OCI-M2 (cell line): ENCODE measurements at regions not wholly inside any gene's neighbourhood (a gene's known extent, or its start where the extent isn't known, plus 50 kb on each side); places are given as distances from the start of the nearest gene placed in this dataset.
"Not testable (repeated sequence)": the region's sequence is repeated elsewhere in the genome, so short reads cannot be mapped to it uniquely, and the experiment has no call there.

Experiments used
- DNase-seq: peaks from one replicate; lab custom pipeline; 2025; ENCODE audit not compliant: unreplicated experiment; lab: John Stamatoyannopoulos, UW

- DNase-seq: no peak
Measured at GRCh38 chr5:90287036-90287435, 122.5 kb downstream of the CETN3 start.

GRCh38 chr5:90285581-90285980 lies 124.0 kb downstream of the CETN3 start:
- no peak for DNase-seq

- DNase-seq: no peak
Measured at GRCh38 chr5:90284375-90284774, 125.2 kb downstream of the CETN3 start.

GRCh38 chr5:90279091-90279490 lies 130.5 kb downstream of the CETN3 start:
- no peak for DNase-seq

- no peak for DNase-seq
Measured at GRCh38 chr5:90274216-90274615, 135.3 kb downstream of the CETN3 start.

DNA sequence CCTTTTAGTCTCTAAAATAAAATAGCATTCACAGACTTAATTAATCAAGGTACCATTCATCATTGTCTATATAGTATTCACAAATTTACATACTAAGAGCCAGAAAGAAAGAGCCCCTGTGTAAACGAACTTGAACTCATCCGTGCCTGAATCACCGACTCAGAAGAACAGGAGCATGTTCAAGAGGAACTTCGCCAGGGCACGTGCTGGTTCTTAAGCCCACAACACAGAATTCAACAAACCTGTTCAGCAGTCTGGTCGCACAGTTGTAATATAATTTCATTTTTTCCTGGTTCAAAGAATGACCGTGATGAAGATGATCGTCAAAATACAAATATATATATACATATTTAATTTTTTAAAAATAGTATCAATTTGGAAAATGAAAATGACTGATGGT lies 141.9 kb downstream of the CETN3 start:
- DNase-seq: no peak

DNA sequence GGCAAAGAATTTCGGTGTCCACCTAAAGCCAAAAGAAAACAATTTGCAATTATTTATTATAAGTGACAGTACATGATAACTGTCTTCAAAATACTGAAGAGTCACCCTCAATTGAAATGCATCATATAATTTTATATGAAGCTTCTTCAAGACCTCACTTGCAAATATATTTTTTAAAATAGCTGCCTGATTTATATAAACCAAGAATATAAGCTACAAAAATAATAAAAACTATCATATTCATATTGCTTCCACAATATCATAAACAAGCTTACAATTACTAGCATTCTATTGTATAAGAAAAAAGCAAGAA lies 144.1 kb downstream of the CETN3 start:
- DNase-seq: no peak

DNA sequence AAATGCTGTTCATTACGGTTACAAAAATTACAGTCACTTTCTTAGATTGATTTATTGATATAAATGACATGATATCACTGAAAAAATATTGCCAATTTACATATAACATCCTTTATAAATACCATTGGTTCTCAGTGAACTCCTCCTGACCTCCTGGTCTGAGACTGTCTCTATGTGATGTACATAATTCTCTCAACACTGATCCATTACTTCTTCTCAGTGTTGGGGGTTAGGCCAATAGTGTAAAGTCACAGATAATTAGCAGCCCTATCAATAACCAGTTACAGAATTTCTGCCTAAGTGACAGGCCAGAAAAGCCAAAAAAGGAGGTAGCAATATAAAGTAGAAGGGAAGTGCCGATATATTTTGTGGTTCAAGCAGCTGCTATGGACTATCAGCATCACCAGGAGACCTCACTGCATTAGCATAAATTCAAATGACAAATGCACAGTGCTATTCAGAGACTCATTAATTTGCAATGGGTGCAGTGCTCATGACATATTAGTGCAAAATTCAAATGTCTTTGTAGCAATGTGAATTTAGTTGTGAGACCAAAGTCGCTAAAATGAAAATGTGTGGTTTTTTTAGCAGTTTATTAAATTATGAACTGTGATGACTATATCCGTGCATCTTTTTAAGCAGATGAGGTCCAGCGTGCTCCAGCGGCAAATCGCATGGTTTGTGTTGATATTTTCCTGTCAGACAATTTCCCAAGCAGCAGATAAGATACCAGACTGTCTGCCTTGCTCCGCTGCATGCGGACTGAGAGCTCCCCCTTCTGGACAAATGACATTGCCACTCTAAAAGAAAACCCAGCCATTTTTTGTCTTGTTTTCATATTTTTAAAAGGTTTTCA lies 144.6 kb downstream of the CETN3 start:
- DNase-seq: no peak

- no peak for DNase-seq
Measured at GRCh38 chr5:90263102-90263820, 146.3 kb downstream of the CETN3 start.

DNA sequence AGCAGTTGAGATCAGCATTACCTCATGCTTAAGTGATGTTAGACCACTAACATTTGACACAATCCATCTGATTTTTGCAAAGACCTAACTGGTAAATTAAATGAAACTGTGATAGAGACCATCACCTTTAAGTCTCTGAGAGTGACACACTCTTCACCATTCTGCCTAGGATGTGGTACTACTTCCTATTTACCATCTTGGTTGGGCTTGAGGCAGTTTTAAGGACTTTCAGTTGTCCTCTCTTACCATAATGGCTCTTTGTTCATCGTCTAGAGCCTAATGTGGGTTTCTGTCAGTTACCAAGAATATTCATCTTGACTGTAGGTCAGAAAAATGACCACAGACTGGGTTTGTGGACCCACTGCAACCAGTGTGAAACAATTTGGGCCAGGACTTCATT lies 158.1 kb downstream of the CETN3 start:
- DNase-seq: no peak

- no peak for DNase-seq
Measured at GRCh38 chr5:90248640-90249039, 160.9 kb downstream of the CETN3 start.

- not testable (repeated sequence) for DNase-seq
Measured at GRCh38 chr5:90243848-90244247, 165.7 kb downstream of the CETN3 start.

- no peak for DNase-seq
Measured at GRCh38 chr5:90233476-90233875, 176.1 kb downstream of the CETN3 start.

DNA sequence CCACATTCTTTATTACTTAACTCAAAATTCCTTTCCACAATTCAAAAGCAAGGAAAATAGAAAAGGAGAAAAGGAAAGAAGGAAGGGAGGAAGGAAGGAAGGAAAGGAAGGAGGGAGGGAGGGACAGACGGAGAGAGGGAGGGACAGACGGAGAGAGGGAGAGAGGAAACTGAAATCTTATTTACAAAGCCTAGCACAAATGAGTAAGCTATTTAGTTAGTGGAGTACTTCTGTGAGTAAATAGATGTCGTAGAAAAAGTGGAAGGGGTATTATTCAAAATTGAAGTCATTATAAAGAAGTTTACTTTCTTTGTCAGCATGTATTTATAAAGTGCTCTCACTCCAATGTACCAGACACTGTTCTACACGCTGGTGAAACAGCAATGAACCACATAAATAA lies 177.9 kb downstream of the CETN3 start:
- no peak for DNase-seq

- no peak for DNase-seq
Measured at GRCh38 chr5:90227683-90228082, 181.9 kb downstream of the CETN3 start.

DNA sequence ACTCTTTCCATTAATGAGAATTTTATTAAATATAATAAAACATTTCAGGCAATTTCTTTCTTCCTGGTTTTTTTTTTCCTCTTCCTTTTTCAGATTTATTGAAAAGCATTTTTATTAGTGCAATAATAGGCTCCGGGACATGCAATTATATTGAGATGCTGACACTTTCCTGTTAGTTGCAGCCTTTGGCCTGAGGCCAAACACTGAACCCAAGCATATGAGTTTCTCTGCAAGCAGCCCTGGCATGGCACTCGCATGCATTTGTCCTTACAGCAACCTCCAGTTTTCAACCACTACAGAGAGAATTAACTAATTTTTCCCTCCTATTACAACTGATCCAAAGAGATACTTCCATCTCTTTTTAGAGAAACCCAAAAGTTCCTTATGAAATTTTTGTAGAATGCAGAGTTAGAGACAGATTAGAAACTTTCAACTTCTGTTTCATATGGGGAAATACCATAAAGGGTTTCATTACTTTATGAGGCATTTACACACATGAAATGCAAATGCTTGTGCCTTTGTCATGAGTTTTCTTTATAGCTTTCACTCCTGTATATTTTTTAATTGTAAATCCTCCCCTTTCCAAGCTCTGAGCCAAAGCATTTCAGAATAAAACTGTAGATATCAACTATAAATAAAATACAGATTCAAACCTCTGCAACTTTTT lies 183.0 kb downstream of the CETN3 start:
- no peak for DNase-seq

GRCh38 chr5:90224342-90224741 lies 185.2 kb downstream of the CETN3 start:
- no peak for DNase-seq

DNA sequence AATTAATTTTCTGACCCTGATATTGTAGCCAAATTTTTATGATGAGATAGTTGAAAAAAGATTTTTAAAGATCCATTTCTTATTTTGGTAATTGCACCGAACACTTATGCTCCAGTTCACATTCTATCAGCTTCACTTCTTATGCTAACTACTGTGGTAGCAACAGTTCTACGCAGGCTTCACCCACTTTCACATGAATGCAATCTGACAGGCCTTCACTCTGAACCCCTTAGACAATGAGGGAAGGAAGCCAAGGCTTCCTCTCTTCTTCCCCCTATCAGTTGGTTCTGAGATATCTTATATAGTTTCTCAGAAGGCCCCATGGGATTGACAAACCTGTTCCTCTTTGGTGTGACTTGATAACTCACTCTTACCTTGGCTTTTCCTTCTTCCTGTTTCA lies 185.8 kb downstream of the CETN3 start:
- no peak for DNase-seq

- DNase-seq: no peak
Measured at GRCh38 chr5:90221951-90222350, 187.6 kb downstream of the CETN3 start.

GRCh38 chr5:90220554-90220953 lies 189.0 kb downstream of the CETN3 start:
- DNase-seq: no peak

GRCh38 chr5:90214991-90215390 lies 194.6 kb downstream of the CETN3 start:
- no peak for DNase-seq

- not testable (repeated sequence) for DNase-seq
Measured at GRCh38 chr5:90208323-90208722, 201.2 kb downstream of the CETN3 start.
